ENCODE measurements at regions not wholly inside any gene's neighbourhood (a gene's known extent, or its start where the extent isn't known, plus 50 kb on each side); places are given as distances from the start of the nearest gene placed in this dataset.

GRCh38 chr1:4336507-4336906 is 317.9 kb upstream of the AJAP1 start:
- DNase-seq: no peak

GRCh38 chr1:4341421-4341820 is 313.0 kb upstream of the AJAP1 start:
- no peak for DNase-seq

- DNase-seq: no peak
These were observed 310.2 kb upstream of the AJAP1 start for GRCh38 chr1:4344065-4344732.

GRCh38 chr1:4345094-4345493 is 309.3 kb upstream of the AJAP1 start:
- DNase-seq: no peak

GRCh38 chr1:4346131-4346530 is 308.3 kb upstream of the AJAP1 start:
- DNase-seq: no peak

GRCh38 chr1:4351453-4351852 is 303.0 kb upstream of the AJAP1 start:
- no peak for DNase-seq

- no peak for DNase-seq
These were observed 301.1 kb upstream of the AJAP1 start for GRCh38 chr1:4353090-4353856.

GRCh38 chr1:4355839-4356238 is 298.6 kb upstream of the AJAP1 start:
- no peak for DNase-seq

GRCh38 chr1:4362314-4363044 is 291.9 kb upstream of the AJAP1 start:
- no peak for DNase-seq

- no peak for DNase-seq
These were observed 288.3 kb upstream of the AJAP1 start for GRCh38 chr1:4366091-4366490.

- DNase-seq: no peak
These were observed 287.1 kb upstream of the AJAP1 start for GRCh38 chr1:4367230-4367777.

GRCh38 chr1:4369335-4369734 is 285.1 kb upstream of the AJAP1 start:
- DNase-seq: no peak

- no peak for DNase-seq
These were observed 282.6 kb upstream of the AJAP1 start for GRCh38 chr1:4371849-4372248.

GRCh38 chr1:4375812-4376211 is 278.6 kb upstream of the AJAP1 start:
- no peak for DNase-seq

GRCh38 chr1:4379451-4380175 is 274.8 kb upstream of the AJAP1 start:
- DNase-seq: no peak

GRCh38 chr1:4380564-4381168 is 273.7 kb upstream of the AJAP1 start:
- peak; percentile 9 for DNase-seq

GRCh38 chr1:4393191-4393590 is 261.2 kb upstream of the AJAP1 start:
- DNase-seq: no peak

GRCh38 chr1:4394366-4394765 is 260.0 kb upstream of the AJAP1 start:
- DNase-seq: no peak

- DNase-seq: no peak
These were observed 259.3 kb upstream of the AJAP1 start for GRCh38 chr1:4395158-4395557.

- no peak for DNase-seq
These were observed 258.7 kb upstream of the AJAP1 start for GRCh38 chr1:4395676-4396075.

GRCh38 chr1:4396551-4396950 is 257.9 kb upstream of the AJAP1 start:
- no peak for DNase-seq

- DNase-seq: no peak
These were observed 257.2 kb upstream of the AJAP1 start for GRCh38 chr1:4397196-4397595.

- DNase-seq: no peak
These were observed 252.4 kb upstream of the AJAP1 start for GRCh38 chr1:4402032-4402431.
